Liver (tissue), 8 donors: ENCODE measurements at regions not wholly inside any gene's neighbourhood (a gene's known extent, or its start where the extent isn't known, plus 50 kb on each side); places are given as distances from the start of the nearest gene placed in this dataset.

Experiments used
- DNase-seq: peaks from one replicate; pipeline ENCODE4 v3.0.0-alpha.2; 2017; ENCODE audit warnings: low spot score
- H3K27ac ChIP-seq, 2 donors: one replicate each; pipeline ENCODE4 v1.7.0; 2013; ENCODE audit warnings: inconsistent platforms in 2 of 2, low read length in 2 of 2, control low read depth in 1 of 2, low read depth in 1 of 2, mild to moderate bottlenecking in 1 of 2
- H3K27me3 ChIP-seq, 4 donors: one replicate each; pipeline versions ENCODE4 v1.6.1 to v1.7.0; 2013; ENCODE audit warnings: low read length in 3 of 4, inconsistent platforms in 1 of 4, mild to moderate bottlenecking in 1 of 4, moderate library complexity in 1 of 4; ENCODE audit not compliant: control insufficient read depth in 4 of 4, insufficient read depth in 4 of 4
- H3K36me3 ChIP-seq, 4 donors: one replicate each; pipeline versions ENCODE4 v1.6.1 to v1.7.0; 2013; ENCODE audit warnings: low read length in 3 of 4, mild to moderate bottlenecking in 3 of 4, low read depth in 1 of 4, moderate library complexity in 1 of 4; ENCODE audit not compliant: control insufficient read depth in 4 of 4, insufficient read depth in 3 of 4
- H3K4me1 ChIP-seq, 4 donors: one replicate each; pipeline versions ENCODE4 v1.6.1 to v1.7.0; 2013; ENCODE audit warnings: low read length in 3 of 4, mild to moderate bottlenecking in 3 of 4, moderate library complexity in 1 of 4; ENCODE audit not compliant: control insufficient read depth in 4 of 4, insufficient read depth in 4 of 4
- H3K4me3 ChIP-seq, 3 donors: one replicate each; pipeline versions ENCODE4 v1.6.1 to v1.7.0; 2013; ENCODE audit warnings: low read length in 3 of 3, control low read depth in 1 of 3, low read depth in 1 of 3, mild to moderate bottlenecking in 1 of 3
- H3K9ac ChIP-seq, 2 donors: one replicate each; pipeline ENCODE4 v1.7.0; 2013; ENCODE audit warnings: low read length in 2 of 2, mild to moderate bottlenecking in 2 of 2, moderate library complexity in 2 of 2, control low read depth in 1 of 2, low read depth in 1 of 2
- H3K9me3 ChIP-seq, 4 donors: one replicate each; pipeline versions ENCODE4 v1.6.1 to v1.7.0; 2013; ENCODE audit warnings: low read length in 3 of 4; ENCODE audit not compliant: control insufficient read depth in 4 of 4
- ATF3 ChIP-seq: IDR thresholded peaks from 2 replicates; pipeline ENCODE4 v1.6.1; 2016; ENCODE audit warnings: antibody characterized with exemption
- CTCF ChIP-seq: fragments of 150-350 bp; IDR thresholded peaks from 2 replicates; pipeline ENCODE4 v1.5.1; 2017; ENCODE audit warnings: improper control_type of control experiment, low read depth, low read length; ENCODE audit not compliant: missing input control
- EGR1 ChIP-seq, 2 donors: IDR thresholded peaks; 2 replicates each; pipeline ENCODE4 v1.6.1; 2016 to 2018; ENCODE audit warnings: antibody characterized with exemption in 2 of 2, low read depth in 2 of 2
- FOXA1 ChIP-seq: IDR thresholded peaks from 2 replicates; pipeline ENCODE4 v1.6.1; 2016; ENCODE audit warnings: antibody characterized with exemption
- FOXA2 ChIP-seq: IDR thresholded peaks from 2 replicates; pipeline ENCODE4 v1.6.1; 2016; ENCODE audit warnings: antibody characterized with exemption
- GABPA ChIP-seq, 2 donors: IDR thresholded peaks in 1 of 2; conservative IDR thresholded peaks in 1 of 2; 2 replicates each; pipeline ENCODE4 v1.6.1; 2016; ENCODE audit warnings: antibody characterized with exemption in 2 of 2, mild to moderate bottlenecking in 1 of 2, moderate library complexity in 1 of 2
- HNF4A ChIP-seq, 2 donors: conservative IDR thresholded peaks; 2 replicates each; pipeline ENCODE4 v1.6.1; 2016; ENCODE audit warnings: antibody characterized with exemption in 2 of 2, mild to moderate bottlenecking in 2 of 2
- HNF4G ChIP-seq: IDR thresholded peaks from 2 replicates; pipeline ENCODE4 v1.6.1; 2016; ENCODE audit warnings: antibody characterized with exemption
- JUND ChIP-seq, 2 donors: IDR thresholded peaks; 2 replicates each; pipeline ENCODE4 v1.6.1; 2016; ENCODE audit warnings: antibody characterized with exemption in 2 of 2
- MAX ChIP-seq: IDR thresholded peaks from 2 replicates; pipeline ENCODE4 v1.6.1; 2016; ENCODE audit warnings: antibody characterized with exemption
- NR2F2 ChIP-seq: IDR thresholded peaks from 2 replicates; pipeline ENCODE4 v1.6.1; 2016; ENCODE audit warnings: antibody characterized with exemption
- RAD21 ChIP-seq, 2 donors: IDR thresholded peaks; 2 replicates each; pipeline ENCODE4 v1.6.1; 2016; ENCODE audit warnings: antibody characterized with exemption in 2 of 2, mild to moderate bottlenecking in 2 of 2
- REST ChIP-seq: IDR thresholded peaks from 2 replicates; pipeline ENCODE4 v1.6.1; 2016; ENCODE audit warnings: antibody characterized with exemption, mild to moderate bottlenecking
- RXRA ChIP-seq, 2 donors: IDR thresholded peaks; 2 replicates each; pipeline ENCODE4 v1.6.1; 2017 to 2018; ENCODE audit warnings: antibody characterized with exemption in 2 of 2, mild to moderate bottlenecking in 1 of 2
- SP1 ChIP-seq: IDR thresholded peaks from 2 replicates; pipeline ENCODE4 v1.6.1; 2018; ENCODE audit warnings: antibody characterized with exemption, mild to moderate bottlenecking
- TAF1 ChIP-seq: conservative IDR thresholded peaks from 2 replicates; pipeline ENCODE4 v1.6.1; 2016; ENCODE audit warnings: antibody characterized with exemption, mild to moderate bottlenecking
- YY1 ChIP-seq: IDR thresholded peaks from 2 replicates; pipeline ENCODE4 v1.6.1; 2016; ENCODE audit warnings: antibody characterized with exemption, mild to moderate bottlenecking
- ZBTB33 ChIP-seq: IDR thresholded peaks from 2 replicates; pipeline ENCODE4 v1.6.1; 2016; ENCODE audit warnings: antibody characterized with exemption
- WGBS: extraction: QIAGEN DNeasy Blood & Tissue Kit; methylation state at CpG from one replicate; pipeline ENCODE4 v1.1.7; 2013; 5-methylcytosine and 5-hydroxymethylcytosine counted together
- donor health status: healthy.
- donor health status: healthy.
- donor health status: healthy.
- donor health status: healthy.
- donor health status: healthy.

- TF ChIP-seq FOXA1 (no peak), HNF4G (no peak), CTCF (no peak), GABPA (IDR thresholded peaks at IDR 0.05 in 1 of 2, conservative IDR thresholded peaks at IDR 0.05 in 1 of 2) (no peak), YY1 (no peak), FOXA2 (no peak), TAF1 (no peak), RXRA (IDR thresholded peaks at IDR 0.05) (no peak), REST (no peak), HNF4A (conservative IDR thresholded peaks at IDR 0.05) (no peak)
- 60% methylated on average over 2 of the region's 2 CpGs for WGBS
- H3K9ac ChIP-seq: no peak overlapping the region
- no peak overlapping the region for H3K4me3 ChIP-seq
- H3K4me1 ChIP-seq: no peaks in the 10 kb centered on the region
- peaks cover 0 to 2% (median under 1%) of the 10 kb centered on the region in 4 donors for H3K9me3 ChIP-seq
- H3K36me3 ChIP-seq: no peaks in the 10 kb centered on the region
- H3K27me3 ChIP-seq: no peaks in the 10 kb centered on the region
- no peak overlapping the region for H3K27ac ChIP-seq
- DNase-seq: no peak
Observed at GRCh38 chr2:53253244-53253643, 514.4 kb upstream of the CHAC2 start.

GRCh38 chr2:53252115-53252514 is 515.5 kb upstream of the CHAC2 start:
- no peak for DNase-seq
- Histone ChIP-seq H3K27ac (no peak overlapping the region), H3K9me3 (peaks cover 0 to 2% (median 0%) of the 10 kb centered on the region in 4 donors), H3K9ac (no peak overlapping the region), H3K4me3 (no peak overlapping the region), H3K27me3 (no peaks in the 10 kb centered on the region), H3K36me3 (no peaks in the 10 kb centered on the region), H3K4me1 (no peaks in the 10 kb centered on the region)
- TF ChIP-seq FOXA1 (no peak), JUND (IDR thresholded peaks at IDR 0.05) (no peak), GABPA (IDR thresholded peaks at IDR 0.05 in 1 of 2, conservative IDR thresholded peaks at IDR 0.05 in 1 of 2) (no peak), YY1 (no peak), CTCF (no peak), RAD21 (IDR thresholded peaks at IDR 0.05) (no peak), FOXA2 (no peak), SP1 (no peak), NR2F2 (no peak), RXRA (IDR thresholded peaks at IDR 0.05) (no peak), ATF3 (no peak), HNF4A (conservative IDR thresholded peaks at IDR 0.05) (no peak), EGR1 (IDR thresholded peaks at IDR 0.05; ENCODE audit: low read depth in 2 of 2) (no peak), MAX (no peak), HNF4G (no peak), ZBTB33 (no peak), REST (no peak), TAF1 (no peak)
- WGBS: 29% methylated on average over 1 of the region's 1 CpG
